NCI-H2029 treated with DMSO at 0.1 percent for 48 hours (cell line): ENCODE measurements at regions not wholly inside any gene's neighbourhood (a gene's known extent, or its start where the extent isn't known, plus 50 kb on each side); places are given as distances from the start of the nearest gene placed in this dataset.

ENCODE experiments used
- DNase-seq: peaks from one replicate; lab custom pipeline; 2025; lab: John Stamatoyannopoulos, UW

DNA sequence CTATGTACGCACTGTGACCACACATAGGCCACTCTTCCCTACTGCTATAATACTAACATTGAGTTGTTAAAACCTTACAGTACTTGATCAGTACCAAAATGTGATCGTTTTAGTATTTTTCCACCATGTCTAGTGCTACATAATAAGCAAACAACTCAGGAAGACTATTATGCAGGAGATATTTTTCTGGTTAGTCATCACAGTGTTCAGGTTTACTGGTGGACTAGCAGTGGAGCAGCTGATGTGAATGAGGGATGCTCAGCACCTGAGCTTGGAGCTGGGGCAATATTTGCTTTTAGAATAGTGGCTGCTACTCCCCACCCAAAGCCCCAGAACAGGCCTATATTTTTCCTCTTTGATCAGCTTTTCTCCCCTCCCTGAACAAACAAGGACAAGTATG is 513.1 kb downstream of the KCNH5 start:
- no peak for DNase-seq

DNA sequence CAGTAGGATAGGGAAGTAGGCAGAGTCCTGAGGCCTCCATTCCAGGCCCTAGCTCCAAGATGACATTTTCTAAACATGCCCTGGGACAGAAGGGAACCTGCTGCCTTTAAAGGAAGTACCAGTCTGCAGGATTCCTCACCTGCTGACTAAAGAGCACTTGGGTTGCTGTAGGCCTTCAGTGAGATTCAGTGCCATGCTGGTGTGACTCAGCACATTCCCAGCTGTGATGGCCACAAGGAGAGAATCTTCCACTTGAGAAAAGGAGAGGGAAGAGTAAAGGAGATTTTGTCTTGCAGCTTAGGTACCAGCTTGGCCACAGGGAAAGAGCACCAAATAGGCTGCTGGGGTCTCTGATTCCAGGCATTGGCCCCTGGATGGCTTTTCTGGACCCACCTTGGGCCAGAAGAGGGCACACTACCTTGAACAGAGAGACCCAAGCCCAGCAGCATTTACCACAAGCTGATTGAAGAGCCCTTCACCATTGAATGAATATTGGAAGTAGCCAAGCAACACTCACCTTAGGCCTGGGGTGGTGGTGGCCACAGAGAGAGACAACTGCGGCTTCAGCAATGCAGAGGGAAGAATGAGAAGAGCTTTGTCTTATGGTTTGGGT is 498.3 kb downstream of the KCNH5 start:
- no peak for DNase-seq

DNA sequence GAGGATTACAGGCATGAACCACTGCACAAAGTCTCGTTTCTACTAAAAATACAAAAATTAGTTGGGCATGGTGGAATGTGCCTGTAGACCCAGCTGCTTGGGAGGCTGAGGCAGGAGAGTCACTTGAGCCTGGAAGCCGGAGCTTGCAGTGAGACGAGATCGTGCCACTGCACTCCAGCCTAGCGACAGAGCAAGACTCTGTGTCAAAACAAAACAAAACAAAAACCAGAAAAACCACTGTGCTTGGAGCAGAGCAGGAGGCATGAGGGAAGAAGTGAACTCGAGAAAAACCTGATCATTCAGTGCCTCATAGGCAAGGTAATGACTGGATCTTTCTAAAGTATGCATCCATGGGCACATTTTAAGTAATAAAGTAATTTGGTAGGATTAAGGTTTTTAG is 487.8 kb downstream of the KCNH5 start:
- DNase-seq, result no peak

DNA sequence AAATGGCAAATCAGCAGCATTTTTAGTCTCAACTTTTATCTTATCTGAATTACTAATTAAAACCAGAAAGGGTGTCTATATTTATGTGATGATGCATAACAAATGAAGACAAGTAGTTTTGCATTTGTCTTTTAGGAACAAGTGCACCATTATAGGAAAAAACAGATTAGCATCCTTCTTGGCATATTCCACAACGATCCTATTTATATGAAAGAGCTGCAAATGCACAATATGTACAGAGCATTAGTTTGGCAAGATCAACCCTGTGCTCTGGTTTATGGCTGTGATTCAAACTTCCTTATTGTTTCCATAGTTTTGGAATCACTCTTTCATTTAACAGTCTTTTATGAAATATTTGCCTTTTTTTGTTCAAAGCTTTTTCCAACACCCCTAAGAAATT is 486.8 kb downstream of the KCNH5 start:
- no peak for DNase-seq

DNA sequence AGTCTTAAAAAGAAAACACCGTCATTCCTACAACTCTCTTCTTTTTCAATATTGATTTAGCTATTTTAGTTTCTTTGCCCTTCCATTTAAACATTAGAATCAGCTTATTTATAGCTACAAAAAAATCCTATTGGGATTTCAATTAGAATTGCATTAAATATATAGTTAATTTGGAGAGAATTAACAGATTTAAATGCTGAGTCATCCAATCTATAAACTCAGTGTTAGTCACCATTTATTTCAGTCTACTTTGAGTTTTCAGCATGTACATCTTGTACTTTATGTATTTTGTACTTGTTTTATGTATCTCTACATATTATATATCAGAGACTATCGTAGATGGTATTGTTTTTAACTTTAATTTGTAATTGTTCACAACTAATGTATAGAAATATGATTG is 460.0 kb downstream of the KCNH5 start:
- DNase-seq, result no peak

DNA sequence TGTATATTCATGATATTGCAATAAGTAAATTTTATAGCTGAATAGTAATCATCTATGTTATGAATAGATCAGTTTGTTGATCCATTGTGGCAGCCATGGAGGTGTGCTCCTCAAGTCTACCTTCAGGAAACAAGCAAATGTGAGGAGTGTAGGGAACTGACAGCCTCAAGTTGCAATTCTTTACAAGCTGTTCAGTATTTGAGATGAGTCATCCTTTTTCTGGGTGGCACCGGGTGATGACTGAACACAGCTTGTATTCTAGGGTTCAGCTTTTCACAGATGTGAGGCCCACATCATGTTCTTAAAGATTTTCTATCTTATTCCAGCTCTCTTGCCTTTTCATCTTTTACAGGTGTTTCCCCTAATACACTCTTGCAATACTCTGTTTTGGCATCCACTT is 452.4 kb downstream of the KCNH5 start:
- no peak for DNase-seq

DNA sequence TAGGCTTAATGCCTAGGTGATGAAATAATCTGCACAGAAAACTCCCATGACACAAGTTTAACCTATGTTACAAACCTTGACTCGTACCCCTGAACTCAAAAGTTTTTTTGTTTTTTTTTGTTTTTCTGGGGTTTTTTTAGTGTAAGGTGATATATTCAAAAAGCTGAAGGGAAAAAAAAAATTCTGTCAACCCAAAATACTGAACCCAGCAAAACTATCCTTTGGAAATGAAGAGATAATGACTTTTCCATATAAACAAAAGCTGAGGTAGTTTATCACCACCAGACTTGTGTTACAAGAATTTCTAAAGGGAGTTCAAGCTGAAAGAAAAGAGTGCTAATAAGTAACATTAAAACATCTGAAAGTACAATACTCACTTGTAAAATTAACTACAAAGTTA is 448.1 kb downstream of the KCNH5 start:
- DNase-seq, result no peak

DNA sequence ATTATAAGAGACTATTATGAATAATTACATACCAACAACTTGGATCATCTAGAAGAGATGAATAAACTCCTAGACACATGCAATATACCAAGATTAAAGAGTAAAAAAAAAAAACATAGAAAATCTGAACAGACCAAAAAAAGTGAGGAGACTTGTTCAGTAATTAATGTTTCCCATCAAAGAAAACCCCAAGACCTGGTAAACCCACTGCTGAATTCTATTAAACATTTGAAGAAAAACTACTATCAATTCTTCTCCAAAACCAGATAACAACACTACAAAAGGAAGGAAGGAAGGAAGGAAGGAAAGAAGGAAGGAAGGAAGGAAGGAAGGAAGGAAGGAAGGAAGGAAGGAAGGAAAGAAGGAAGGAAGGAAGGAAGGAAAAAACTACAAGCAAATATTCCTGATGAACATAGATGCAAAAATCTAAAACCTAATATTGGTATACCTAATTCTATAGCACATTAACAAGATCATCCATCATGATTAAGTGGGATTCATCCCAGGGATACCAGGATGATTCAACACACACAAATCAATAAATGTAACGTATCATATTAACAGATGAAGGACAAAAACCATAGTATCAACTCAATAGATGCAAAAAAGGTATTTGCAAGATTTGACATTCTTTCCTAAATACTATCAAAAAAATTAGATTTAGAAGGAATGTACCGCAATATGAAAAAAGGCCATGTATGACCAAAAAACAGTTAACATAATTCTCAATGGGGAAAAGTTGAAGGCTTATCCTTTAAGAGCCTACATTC is 445.5 kb downstream of the KCNH5 start:
- no peak for DNase-seq

DNA sequence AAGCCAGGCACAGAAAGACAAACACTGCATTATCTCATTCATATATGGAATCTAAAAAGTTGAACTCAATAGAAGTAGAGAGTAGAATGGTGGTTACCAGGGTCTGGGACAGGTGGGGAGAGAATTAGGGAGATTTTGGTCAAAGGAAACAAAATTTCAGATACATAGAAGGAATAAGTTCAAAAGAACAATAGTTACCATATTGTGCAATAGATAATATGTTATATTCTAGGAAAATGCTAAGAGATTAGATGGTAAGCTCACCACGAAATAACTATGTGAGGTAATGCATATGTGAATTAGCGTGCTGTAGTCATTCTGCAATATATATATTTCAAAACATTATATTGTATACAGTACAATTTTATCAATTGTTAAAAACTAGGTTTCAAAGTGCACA is 442.5 kb downstream of the KCNH5 start:
- DNase-seq, result no peak

DNA sequence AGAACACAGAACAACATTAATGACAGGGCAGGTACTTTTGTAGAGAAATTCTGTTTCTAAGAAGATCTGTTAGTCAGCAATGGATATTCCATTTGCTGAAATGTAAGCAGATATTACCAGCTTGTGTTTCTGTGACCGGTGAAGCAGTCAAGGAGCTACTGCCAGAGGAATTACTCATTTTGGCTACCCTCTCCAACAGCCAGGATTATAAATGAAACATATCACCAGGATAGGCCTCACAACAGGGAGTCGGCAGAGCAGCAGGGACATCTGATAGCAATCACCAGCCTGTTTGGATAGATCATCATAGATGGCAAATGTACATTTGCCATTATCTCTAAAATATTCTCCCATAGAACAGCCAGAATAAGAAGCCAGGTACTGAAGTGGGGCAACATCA is 440.7 kb downstream of the KCNH5 start:
- DNase-seq, result no peak

DNA sequence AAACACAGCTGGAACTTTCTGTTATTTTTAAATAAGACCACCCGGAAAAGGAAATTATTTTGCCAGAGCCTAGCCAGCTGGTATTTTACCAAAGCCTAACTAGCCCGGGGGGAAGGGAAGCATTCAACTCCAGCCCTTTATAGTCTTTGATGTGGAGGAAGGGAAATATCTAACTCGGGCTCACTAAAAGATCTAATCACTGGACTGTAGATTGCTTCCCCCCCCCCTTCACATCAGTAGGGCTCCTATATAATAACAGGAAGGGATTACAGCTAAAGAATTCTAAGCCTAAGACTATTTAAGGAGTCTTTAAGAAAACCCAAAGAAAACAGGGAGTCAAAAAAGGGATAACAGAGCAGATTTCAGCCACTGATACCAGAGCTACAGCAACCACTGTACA is 431.1 kb downstream of the KCNH5 start:
- DNase-seq, result no peak

DNA sequence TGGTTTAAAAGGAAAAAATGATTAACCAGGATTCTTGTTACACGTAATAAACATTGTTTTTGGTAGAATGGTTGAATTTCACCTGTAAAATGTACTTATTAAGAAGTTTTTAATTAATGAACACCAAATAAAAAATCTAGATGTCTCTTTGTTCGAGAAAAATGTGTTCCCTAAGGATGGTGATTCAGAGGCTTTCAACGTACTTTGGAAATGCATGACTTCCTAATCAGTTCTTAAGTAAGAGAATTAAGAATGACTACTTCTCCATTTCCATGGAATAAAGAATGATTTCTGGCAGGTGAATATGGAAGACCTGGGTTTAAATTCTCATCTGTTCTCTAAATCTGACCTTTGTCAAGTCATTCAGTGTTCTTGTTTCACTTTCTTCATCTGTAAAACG is 428.6 kb downstream of the KCNH5 start:
- DNase-seq, result no peak

DNA sequence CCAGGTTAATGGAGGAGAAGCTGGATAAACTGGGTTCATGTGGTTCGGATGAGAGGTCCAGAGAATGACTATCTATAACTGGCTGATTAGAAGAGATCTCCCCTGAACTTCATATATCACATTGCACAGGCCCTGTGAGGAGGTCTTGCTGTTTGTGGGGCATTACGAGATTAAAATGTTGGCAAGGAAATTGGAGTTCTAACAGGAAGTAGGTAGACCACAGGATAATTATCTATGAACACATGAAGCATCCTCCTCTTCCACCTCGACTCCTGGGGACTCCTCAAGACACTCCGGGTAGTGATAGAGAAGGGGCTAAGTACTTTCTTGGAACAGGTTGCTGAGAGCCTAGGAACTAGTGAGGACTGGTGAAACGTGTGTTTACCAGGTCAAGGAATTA is 418.8 kb downstream of the KCNH5 start:
- DNase-seq, result no peak

DNA sequence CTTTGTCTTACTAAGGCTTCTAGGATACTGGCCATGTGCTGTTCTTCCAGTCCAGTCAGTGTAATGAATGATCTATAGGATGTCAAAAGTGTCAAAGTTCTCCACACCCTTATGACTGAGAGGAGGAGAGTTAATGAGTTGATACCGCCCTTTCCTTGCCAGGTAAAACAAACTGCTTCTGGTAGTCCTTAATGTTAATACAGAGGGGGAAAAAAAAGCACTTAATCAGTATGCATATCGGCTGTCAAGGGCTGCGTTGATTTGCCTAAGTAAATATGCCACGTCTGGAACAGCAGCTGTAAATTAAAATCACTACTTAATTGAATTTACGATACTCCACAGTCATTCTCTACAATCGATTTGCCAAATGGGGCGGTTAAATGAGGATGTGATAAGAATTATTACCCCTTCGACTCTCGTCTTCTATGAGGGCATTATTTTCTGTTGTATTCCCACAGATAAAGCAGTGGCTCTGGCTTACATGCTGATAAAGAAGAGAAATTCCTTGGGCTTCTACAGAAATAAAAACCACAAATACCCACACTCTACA is 416.0 kb downstream of the KCNH5 start:
- no peak for DNase-seq

DNA sequence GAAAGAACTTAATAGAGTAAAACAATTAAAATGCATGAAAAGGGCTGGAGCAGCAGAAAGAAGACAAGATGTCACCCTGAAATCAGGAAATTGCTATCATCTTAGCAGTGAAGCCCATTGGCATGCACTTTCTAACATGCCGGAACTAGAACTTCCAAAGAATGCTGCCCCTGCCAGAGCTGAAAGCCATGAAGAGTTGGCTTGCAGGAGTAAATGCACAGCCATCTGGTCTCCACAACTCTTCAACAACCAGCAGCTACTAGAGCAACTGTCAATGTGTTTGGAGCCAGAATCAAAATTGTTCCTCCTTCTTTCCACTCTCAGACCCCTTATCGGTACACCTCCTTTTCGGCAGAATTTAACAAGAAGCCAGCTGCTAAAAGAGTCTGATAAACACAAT is 414.1 kb downstream of the KCNH5 start:
- DNase-seq, result no peak

DNA sequence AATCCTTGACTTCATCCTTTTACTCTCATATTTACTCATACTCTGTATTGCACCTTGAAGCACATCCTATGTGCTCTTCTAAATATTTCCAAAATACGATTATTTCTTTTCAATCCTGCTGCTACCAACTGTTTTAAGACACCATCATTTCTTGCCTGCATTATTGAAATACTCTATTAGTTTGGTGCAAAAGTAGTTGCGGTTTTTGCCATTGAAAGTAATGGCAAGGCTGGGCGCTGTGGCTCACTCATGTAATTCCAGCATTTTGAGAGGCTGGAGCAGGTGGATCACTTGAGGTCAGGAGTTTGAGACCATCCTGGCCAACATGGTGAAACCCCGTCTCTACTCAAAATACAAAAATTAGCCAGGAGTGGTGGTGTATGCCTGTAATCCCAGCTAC is 412.5 kb downstream of the KCNH5 start:
- DNase-seq, result no peak

DNA sequence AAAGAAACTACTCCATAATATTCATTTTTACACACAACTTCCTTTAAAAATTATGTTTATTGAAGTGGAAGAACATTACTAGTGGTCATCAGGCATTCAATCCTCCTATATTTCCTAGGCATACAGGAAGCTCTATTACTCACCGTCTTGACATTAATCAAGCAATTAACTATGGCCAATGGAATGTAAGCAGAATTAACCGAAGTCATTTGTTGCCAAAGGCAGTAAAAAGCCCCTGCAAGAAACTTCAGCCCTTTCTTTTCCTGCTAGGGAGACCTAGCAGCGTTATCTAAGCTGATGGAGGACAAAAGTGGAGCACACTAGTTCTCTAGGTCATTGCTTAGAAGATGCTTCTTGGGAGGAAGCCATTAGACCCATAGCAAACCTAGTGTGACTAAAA is 399.6 kb downstream of the KCNH5 start:
- no peak for DNase-seq
